ENCODE measurements at regions not wholly inside any gene's neighbourhood (a gene's known extent, or its start where the extent isn't known, plus 50 kb on each side); places are given as distances from the start of the nearest gene placed in this dataset.

DNA sequence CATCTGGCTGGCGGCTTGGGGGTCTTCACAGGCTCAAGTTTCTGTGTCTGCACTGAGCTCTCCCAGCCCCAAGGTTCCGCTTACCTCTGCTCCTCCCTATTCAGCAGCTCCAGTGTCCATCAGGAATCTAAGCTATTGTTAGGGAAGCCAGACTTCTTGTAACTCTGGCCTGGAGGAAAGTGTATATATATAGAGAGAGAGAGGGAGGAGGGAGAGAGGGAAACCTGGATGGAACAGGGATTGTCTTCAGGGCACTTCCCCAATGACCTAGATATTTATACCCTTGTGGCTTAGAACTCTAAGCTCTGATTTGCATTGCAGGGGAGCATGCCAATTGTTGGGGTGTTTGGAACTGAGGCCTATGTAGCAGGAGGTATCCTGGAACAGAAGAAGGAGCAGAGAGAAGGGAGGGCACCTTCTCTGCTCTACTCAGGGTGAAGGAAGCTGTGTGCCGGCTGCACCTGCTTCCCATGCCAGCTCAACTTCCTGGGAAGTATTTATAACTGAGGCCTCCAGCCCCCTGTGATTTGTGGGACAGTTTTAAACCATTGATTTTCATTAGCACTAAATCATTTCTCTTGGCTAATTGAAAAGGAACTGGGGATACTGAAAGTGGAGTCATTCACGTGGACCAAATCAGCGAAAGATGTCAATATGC is 70.9 kb downstream of the NAV1 start:
- H3K27ac ChIP-seq (ENCODE audit: low read length), result no peak overlapping the region
- CTCF ChIA-PET, result no interaction called here

DNA sequence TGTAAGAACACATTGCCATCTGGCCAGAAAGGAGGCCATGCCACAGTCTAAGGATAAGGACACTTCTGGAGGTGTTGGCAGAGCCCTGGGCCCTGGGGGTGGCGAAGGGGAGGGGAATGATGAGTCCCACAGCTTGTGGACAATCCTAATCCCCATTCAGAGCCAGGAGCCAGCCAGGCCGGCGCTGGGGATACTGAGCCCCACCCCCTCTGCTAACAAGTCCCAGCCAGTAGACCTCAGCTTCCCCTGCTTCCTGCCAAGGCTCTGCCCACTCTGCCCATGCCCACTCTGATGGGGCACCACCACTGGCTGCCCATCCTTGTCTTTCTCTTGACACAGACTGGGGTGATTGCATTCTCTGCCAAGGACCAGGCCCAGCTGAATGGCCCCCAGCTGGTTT is 71.9 kb downstream of the NAV1 start:
- Histone ChIP-seq H3K4me1 (ENCODE audit: control insufficient read depth, insufficient read depth, low read length) (no peaks in the 10 kb centered on the region), H3K27me3 (ENCODE audit: control insufficient read depth, insufficient read depth, low read length) (no peaks in the 10 kb centered on the region), H3K36me3 (ENCODE audit: control insufficient read depth, insufficient read depth, low read length) (no peaks in the 10 kb centered on the region), H3K27ac (ENCODE audit: low read length) (no peak overlapping the region), H3K4me3 (ENCODE audit: low read depth in 2 of 2, low read length in 2 of 2) (no peak overlapping the region), H3K9me3 (ENCODE audit: control insufficient read depth, insufficient read depth, low read depth, low read length) (no peaks in the 10 kb centered on the region)
- BruUV-seq (replicated peaks), result no TSS peak
- DNase-seq (ENCODE audit: low read depth, low spot score), result no peak
- CTCF ChIA-PET, result no interaction called here
- in situ Hi-C loops (cut with HindIII; ENCODE audit: low pct_unique_long_range_greater_than_20kb, low sequenced_read_pairs) (no loop called here), intact Hi-C loops (cut with micrococcal nuclease; ENCODE audit: unreplicated experiment) (no loop called here)
- ATAC-seq, result no peak
- POLR2A ChIA-PET, result no interaction called here
- TF ChIP-seq, protein P1, sequence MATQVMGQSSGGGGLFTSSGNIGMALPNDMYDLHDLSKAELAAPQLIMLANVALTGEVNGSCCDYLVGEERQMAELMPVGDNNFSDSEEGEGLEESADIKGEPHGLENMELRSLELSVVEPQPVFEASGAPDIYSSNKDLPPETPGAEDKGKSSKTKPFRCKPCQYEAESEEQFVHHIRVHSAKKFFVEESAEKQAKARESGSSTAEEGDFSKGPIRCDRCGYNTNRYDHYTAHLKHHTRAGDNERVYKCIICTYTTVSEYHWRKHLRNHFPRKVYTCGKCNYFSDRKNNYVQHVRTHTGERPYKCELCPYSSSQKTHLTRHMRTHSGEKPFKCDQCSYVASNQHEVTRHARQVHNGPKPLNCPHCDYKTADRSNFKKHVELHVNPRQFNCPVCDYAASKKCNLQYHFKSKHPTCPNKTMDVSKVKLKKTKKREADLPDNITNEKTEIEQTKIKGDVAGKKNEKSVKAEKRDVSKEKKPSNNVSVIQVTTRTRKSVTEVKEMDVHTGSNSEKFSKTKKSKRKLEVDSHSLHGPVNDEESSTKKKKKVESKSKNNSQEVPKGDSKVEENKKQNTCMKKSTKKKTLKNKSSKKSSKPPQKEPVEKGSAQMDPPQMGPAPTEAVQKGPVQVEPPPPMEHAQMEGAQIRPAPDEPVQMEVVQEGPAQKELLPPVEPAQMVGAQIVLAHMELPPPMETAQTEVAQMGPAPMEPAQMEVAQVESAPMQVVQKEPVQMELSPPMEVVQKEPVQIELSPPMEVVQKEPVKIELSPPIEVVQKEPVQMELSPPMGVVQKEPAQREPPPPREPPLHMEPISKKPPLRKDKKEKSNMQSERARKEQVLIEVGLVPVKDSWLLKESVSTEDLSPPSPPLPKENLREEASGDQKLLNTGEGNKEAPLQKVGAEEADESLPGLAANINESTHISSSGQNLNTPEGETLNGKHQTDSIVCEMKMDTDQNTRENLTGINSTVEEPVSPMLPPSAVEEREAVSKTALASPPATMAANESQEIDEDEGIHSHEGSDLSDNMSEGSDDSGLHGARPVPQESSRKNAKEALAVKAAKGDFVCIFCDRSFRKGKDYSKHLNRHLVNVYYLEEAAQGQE (IDR thresholded peaks at IDR 0.05; ENCODE audit: insufficient read depth in 1 of 2, low read depth in 2 of 2, low read length in 1 of 2), result no peak
- no peak for TF ChIP-seq TCF7L2 (IDR thresholded peaks at IDR 0.05; ENCODE audit: low read depth, low read length)
- no peak for TF ChIP-seq SIN3A (IDR thresholded peaks at IDR 0.05; ENCODE audit: borderline replicate concordance, insufficient read depth, low read depth, low read length)
- no peak for TF ChIP-seq POLR2AphosphoS5 (IDR thresholded peaks at IDR 0.05; ENCODE audit: low read depth, low read length)
- TF ChIP-seq, protein P2, sequence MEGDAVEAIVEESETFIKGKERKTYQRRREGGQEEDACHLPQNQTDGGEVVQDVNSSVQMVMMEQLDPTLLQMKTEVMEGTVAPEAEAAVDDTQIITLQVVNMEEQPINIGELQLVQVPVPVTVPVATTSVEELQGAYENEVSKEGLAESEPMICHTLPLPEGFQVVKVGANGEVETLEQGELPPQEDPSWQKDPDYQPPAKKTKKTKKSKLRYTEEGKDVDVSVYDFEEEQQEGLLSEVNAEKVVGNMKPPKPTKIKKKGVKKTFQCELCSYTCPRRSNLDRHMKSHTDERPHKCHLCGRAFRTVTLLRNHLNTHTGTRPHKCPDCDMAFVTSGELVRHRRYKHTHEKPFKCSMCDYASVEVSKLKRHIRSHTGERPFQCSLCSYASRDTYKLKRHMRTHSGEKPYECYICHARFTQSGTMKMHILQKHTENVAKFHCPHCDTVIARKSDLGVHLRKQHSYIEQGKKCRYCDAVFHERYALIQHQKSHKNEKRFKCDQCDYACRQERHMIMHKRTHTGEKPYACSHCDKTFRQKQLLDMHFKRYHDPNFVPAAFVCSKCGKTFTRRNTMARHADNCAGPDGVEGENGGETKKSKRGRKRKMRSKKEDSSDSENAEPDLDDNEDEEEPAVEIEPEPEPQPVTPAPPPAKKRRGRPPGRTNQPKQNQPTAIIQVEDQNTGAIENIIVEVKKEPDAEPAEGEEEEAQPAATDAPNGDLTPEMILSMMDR (IDR thresholded peaks at IDR 0.05), result no peak

More for the DNA sequence above, 70.9 kb downstream of the NAV1 start:
- Histone ChIP-seq H3K4me3 (ENCODE audit: low read depth in 2 of 2, low read length in 2 of 2) (no peak overlapping the region), H3K4me1 (ENCODE audit: control insufficient read depth, insufficient read depth, low read length) (no peaks in the 10 kb centered on the region), H3K9me3 (ENCODE audit: control insufficient read depth, insufficient read depth, low read depth, low read length) (no peaks in the 10 kb centered on the region), H3K36me3 (ENCODE audit: control insufficient read depth, insufficient read depth, low read length) (no peaks in the 10 kb centered on the region), H3K27me3 (ENCODE audit: control insufficient read depth, insufficient read depth, low read length) (no peaks in the 10 kb centered on the region)
- intact Hi-C loops (cut with micrococcal nuclease; ENCODE audit: unreplicated experiment), result no loop called here
- DNase-seq (ENCODE audit: low read depth, low spot score), result no peak
- POLR2A ChIA-PET, result no interaction called here
- no peak for ATAC-seq
- BruUV-seq (replicated peaks), result no TSS peak
- TF ChIP-seq POLR2AphosphoS5 (IDR thresholded peaks at IDR 0.05; ENCODE audit: low read depth, low read length) (no peak), SIN3A (IDR thresholded peaks at IDR 0.05; ENCODE audit: borderline replicate concordance, insufficient read depth, low read depth, low read length) (no peak), TCF7L2 (IDR thresholded peaks at IDR 0.05; ENCODE audit: low read depth, low read length) (no peak)
- TF ChIP-seq, protein P2 (IDR thresholded peaks at IDR 0.05), result no peak
- TF ChIP-seq, protein P1 (IDR thresholded peaks at IDR 0.05; ENCODE audit: insufficient read depth in 1 of 2, low read depth in 2 of 2, low read length in 1 of 2), result no peak
- in situ Hi-C loops (cut with HindIII; ENCODE audit: low pct_unique_long_range_greater_than_20kb, low sequenced_read_pairs), result no loop called here
